NCI-H524 treated with DMSO at 0.1 percent for 48 hours (cell line): ENCODE measurements at regions not wholly inside any gene's neighbourhood (a gene's known extent, or its start where the extent isn't known, plus 50 kb on each side); places are given as distances from the start of the nearest gene placed in this dataset.

Source experiments
- DNase-seq: peaks from one replicate; lab custom pipeline; 2025; lab: John Stamatoyannopoulos, UW

GRCh38 chr9:7300484-7300883 lies 499.1 kb downstream of the DMAC1 start:
- DNase-seq = no peak

DNA sequence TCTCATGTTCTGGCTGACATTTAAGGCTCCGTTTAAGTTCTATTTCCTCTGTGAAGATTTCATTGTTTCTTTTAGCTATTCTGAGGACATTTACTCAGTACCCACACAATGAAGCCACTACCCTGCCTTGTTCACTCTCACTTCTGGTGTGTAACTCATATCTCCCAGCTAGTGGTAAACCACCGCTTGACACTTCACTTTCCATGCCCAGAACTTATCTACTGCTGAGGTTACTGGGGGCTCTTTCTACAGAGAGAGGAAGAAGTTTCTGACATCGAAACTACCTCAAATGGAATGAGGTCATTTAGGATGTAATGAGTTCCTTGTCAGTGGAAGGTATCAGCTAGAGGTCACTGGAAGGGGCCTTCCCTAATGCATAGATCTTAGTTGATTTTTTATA lies 501.5 kb downstream of the DMAC1 start:
- DNase-seq = no peak

DNA sequence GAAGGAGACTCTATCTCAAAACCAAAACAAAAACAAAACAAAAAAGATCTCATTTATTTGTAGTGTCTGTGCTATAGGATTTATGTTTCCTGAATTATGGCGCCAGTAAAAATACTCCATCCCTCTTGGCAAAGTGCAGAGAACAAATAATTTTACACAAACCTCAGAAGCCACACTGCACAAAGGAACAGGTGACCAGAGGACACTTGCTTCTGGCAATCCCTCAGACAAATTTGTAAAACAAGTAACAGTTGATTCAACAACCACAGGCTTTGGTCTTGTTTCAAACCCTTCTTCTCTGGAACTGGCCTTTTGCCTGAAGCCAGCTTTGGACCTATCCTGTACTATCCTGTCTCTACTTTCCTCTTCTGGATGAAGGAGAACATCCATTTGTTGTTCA lies 502.1 kb downstream of the DMAC1 start:
- DNase-seq = no peak

DNA sequence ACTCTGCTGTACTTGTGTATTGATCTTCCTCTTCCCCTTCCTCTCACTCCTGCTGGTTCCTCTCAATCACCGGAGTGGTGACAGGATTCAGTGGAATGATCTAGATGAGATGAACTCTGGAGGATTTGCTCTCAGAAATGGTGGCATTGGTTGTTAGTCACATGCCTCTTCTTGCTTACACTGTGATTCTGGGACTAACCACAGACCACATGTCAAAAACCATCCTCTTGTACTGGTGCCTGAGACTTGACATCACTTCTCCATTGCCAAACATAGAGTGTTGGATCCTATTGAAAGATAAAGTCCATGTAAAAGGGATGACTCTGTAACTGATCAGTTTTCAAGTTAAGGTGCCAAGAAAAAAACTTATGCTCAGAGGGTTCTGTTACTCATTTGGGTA lies 506.5 kb downstream of the DMAC1 start:
- no peak for DNase-seq

DNA sequence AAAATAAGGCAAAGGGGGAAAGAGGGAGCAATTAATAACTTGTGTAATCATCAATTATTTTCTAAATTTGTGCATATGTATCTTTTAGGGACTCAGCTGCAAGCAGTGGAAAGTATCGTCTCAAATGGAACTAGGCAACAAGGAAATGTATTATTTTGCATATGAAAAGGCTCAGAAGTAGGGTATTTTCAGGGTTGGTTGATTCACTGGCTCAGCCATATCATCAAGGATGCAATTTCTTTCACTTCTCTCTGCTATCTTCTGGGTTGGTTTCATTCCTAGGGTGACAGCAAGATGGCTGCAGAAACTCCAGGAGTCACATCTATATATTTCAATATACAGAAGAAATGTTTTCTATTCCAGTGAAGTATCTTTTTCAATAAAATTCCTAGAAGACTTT lies 509.8 kb downstream of the DMAC1 start:
- no peak for DNase-seq

GRCh38 chr9:7287986-7288385 lies 511.6 kb downstream of the DMAC1 start:
- DNase-seq = no peak

GRCh38 chr9:7287065-7287464 lies 512.5 kb downstream of the DMAC1 start:
- no peak for DNase-seq

DNA sequence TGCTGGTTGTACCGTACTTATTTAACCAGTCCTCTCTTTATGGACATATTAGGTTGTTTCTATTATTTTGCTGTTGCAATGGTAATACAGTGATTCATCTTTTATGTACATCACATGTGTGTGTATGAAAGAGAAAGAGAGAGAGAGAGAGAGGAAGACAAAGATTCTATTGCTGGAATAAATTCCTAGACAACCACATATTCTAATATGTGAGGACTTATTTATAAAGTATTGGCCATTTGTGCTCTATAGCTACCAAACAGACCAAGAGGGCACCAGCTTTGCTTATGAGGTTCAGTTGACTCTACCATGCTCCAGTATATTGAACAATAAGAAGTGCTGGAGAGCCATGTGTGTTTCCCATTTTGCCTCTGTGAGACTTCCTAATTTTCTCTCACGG lies 513.5 kb downstream of the DMAC1 start:
- no peak for DNase-seq

DNA sequence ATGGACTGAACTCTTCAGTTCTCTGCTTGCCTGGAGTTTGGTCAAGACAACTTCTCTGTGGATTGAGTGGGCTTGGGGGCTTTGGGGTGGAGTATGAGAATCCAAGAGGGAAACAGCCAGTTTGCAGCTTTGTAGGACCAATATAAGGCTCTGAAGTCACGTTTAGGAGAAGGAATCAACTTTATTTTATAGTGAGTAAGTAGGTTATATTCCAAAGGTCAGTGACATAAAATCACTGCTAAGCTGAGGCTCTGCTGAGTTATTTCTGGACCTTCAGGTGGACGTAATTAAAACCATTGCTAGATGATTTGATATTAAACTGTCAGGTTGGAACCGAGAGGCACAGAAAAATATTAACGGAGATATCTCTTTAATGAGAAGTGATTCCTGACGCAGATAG lies 514.4 kb downstream of the DMAC1 start:
- no peak for DNase-seq

DNA sequence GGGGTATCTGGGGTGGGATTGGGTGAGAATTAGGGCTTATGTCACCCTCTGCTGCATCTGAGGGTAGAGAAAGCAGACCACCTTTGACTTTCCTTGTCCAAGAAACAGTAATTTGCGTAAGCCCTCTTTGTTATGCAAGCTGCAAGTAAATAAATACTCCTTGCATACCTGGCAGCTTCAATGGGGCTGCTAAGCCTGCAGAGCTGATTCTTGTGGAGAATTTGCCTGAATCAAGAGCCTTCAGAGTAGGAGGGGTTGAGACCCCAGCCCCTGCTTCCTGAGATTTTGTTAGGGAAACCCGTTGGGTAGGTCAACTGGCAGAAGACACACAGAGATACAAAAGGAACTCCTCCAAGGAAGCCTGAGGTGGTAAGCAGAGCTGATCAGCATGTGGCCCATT lies 515.1 kb downstream of the DMAC1 start:
- DNase-seq = no peak

DNA sequence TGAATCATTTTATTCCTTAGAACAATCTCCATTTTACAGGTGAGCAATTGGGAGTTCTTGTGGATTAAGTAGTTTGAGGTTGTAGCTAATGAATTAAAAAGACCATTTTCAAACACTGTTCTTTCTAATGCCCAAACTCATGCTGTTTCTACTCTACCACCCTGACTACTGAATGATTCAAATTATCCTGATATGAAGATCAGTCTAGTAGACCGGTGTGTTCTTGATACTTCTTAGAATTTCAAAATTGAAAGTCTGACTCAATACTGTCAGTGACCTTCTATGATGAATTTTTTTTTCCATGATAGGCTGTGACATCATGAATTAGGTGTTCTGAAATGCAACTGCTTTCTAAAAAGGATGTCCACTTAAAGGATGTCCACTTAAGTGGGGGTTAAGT lies 515.5 kb downstream of the DMAC1 start:
- no peak for DNase-seq

- DNase-seq = no peak
These were observed 515.8 kb downstream of the KDM4C start for GRCh38 chr9:7273575-7273974.

DNA sequence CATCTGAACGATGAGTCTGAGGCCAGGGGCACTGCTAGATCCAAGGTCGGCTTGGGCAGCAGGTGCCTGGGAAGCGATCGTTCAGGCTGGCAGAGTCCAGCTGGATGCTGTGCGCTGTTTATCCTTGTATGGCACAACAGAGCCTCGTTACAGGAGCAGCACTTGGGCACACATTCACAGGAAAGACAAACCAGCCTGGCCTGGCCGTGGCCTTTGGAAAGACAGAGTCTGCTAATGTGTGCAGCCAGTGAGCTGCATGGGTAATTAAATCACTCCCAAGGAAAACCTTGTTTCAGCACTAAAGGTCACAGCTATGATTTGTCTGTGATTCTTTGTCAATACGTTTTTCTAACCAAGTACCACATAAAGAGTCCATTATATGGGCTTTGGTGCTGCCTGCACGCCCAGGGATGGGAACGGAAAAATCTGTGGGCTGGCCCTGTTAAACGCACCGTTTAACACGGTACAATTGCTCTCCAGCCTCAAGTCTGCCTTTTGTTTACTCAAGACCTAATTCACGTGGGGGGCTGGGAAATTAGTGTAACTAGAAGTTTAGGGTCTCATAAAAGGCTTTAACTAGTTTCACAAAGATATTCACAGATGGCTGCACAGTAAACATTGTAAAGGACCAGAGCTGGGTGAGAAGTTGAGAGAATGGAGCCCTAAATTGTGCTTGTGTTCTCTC lies 509.3 kb downstream of the KDM4C start:
- DNase-seq = no peak

DNA sequence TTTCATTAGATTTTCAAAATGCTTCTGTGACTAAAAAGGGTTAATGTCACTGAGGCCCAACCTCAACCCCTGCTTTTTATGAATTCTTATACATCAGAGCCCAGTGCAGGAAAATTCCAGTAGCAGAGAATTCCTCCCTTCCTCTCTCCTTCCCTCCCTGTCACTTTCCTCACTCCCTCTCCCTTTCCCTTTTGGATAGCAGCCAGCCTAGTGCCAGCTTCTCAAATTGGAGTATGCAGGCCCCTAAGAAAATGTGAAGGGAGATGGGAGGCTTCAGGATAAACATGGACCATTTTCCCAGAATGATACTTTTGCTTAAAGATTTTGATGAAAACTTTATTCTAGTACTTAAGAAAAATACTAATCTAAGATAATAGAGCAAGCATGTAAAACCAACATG lies 507.4 kb downstream of the KDM4C start:
- DNase-seq = no peak

- no peak for DNase-seq
These were observed 501.9 kb downstream of the KDM4C start for GRCh38 chr9:7259544-7260241.

DNA sequence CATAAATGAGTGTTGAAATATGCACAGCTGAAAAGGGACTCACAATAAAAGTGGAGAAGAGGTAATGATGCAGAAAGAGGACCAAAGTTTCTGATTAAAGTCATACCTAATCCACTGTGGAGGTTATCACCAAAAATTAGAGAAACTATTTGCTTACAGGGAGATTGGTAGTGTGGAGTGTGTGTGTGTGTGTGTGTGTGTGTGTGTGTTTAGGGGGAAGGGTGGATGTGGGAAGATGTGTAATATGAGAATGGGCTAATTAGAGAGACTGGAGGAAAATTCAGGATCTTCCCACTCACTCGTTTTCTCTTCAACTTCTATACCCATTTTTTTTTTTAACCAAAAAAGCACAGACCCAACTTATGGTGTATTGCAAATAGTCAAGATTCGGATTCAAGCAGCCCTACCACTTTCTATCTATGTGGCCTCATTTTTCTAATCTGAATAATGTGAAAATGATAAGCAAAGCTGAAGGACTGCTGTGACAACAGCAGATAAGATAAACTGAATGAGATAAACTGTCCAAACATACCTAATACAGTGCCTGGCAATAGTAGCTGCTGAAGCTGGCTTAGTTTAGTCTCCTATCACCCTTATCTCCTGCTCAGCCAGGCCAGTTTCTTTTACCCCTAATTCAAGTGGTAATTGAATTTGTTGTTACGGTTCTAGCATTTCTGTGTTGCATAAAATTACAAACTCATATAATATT lies 501.1 kb downstream of the KDM4C start:
- DNase-seq = no peak

- no peak for DNase-seq
These were observed 489.2 kb downstream of the KDM4C start for GRCh38 chr9:7246917-7247522.

DNA sequence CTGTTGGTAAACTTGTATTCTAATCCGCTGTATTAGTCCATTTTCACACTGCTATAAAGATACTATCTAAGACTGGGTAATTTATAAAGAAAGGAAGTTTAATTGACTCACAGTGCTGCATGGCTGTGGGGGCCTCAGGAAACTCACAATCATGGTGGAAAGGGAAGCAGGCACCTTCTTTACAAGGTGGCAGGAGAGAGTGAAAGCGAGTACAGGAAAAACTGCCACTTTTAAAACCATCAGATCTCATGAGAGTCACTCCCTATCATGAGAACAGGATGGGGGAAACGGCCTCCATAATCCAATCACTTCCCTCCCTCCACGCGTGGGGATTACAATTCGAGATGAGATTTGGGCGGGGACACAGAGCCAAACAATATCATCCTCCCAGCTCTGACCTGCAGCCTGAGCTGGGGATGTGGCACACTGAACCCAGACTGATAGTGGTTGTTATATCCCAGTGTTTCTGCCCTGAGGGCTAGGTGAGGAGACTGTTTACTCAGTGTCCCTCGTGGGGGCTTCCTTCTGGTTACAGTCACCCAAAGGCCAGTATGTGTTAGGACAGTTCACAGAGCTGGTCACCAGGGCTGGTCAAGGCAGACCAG lies 488.3 kb downstream of the KDM4C start:
- DNase-seq = no peak

- no peak for DNase-seq
These were observed 486.1 kb downstream of the KDM4C start for GRCh38 chr9:7243838-7244237.

GRCh38 chr9:7242126-7242525 lies 484.4 kb downstream of the KDM4C start:
- no peak for DNase-seq

DNA sequence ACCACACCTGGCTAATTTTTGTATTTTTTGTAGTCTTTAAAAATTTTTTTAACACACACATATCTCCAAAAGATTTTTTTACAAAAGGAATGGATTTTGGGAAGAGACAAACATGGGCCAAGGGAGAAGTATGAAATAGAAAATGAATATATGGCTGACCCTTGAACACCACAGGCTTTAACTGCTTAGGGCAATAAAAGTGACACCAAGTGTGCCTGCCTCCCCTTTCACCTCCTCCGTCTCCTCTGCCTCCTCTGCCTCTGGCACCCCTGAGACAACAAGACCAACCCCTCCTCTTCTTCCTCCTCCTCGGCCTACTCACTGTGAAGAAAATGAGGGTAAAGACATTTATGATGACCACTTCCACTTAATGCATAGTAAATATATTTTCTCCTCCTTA lies 483.9 kb downstream of the KDM4C start:
- DNase-seq = no peak

- DNase-seq = no peak
These were observed 483.0 kb downstream of the KDM4C start for GRCh38 chr9:7240569-7241311.
